Activated naive CD4-positive, alpha-beta T cell treated with Interleukin-2 at 50 U/mL for 16 hours (primary cell): ENCODE measurements at regions not wholly inside any gene's neighbourhood (a gene's known extent, or its start where the extent isn't known, plus 50 kb on each side); places are given as distances from the start of the nearest gene placed in this dataset.

Experiments used
- DNase-seq: peaks from one replicate; pipeline ENCODE4 v3.0.0-alpha.2; 2020

DNA sequence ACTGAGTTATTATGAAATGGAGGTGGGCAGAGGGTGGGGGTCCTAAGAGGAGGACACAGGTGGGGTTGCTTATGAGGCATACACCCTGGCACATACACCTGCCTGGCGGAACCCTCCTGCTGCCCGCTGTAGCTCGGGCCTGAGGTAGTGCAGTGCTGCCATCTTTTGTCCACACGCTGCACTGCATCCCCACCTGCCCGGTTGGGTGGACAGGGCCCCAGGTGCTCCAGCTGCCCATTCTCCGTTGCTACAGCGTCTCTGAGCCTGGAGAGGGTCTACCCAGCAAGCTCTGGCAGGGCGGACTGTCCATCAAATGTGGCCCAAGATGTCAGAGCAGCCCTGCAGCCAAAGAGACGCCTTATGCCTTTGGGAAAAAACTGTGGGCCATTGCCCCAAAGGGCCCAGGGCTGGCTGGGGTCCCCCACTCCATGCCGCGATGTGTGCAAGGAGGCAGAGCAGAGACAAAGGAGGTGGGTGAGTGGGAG is 131.2 kb downstream of the BUD13 start:
- DNase-seq: no peak

DNA sequence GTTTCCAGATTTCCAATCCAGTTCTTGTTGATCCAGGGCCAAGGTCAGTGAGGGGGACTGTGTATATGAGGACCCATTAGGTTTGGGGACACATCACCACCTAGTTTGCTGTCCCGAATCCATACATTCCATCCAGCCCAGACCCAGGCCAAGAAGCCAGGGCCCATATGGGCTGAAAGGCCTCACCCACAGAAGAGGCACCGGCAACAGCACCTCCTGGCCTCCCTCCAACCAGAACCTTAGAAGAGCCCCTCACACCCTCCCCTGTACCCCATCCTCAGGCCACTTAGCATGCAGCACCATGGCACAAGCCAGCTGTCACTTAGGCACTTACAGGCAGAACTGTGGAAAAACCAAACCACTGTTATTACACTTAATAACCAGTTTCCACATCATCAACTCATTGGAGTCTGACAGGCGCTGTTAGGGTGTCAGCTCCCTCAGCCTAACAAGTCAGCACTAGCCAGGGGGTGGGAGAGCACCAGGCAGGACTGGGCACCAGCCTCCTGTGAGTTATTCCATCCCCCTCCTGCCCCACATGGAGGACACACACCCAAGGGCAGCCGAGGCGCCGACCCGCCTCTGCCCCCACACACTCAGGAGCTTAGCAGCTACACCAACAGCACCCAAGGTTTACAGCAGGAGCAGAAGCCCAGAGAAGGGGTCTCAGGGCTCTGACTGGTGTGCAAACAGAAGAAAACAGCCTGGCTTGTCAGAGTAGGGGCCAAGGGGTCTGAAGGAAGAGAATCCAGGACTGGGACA is 132.0 kb downstream of the BUD13 start:
- DNase-seq: no peak

DNA sequence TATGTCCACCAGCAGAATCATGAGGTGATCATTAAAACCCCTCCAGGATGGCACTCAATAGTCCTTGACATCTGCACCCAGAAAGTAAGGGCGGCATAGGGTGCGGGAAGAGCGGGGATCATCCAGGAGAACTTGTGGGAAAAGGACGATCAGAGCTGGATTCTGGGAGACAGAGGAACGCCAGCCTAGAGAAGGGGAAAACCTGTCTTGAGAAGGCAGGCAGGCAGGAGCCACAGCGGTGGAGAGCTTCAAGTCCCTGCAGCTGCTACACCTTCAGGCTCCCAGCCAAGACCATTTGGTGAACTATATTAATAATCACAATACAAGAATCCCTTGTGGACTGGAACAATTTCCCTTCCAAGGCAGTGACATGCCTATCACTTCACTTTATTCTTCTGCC is 134.3 kb downstream of the BUD13 start:
- no peak for DNase-seq

DNA sequence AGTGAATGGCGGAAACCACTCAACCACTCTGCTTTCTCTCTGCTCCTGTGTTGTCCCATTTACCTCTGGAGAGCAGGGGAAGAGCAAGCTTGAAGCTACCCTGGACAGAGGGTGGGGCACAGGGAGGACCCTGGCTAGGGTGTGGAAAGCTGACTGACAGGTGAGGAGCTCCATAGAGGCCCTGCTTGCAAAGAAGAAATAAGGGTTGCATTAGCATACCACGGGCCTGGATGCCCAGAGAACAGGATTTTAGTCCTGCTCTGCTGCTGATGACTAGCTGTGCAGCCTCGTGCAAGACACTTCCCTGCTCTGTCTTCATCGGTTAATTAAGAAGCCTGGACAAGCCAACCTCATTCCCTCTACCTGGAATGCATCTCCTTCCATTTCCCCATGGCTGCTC is 135.0 kb downstream of the BUD13 start:
- DNase-seq: no peak

DNA sequence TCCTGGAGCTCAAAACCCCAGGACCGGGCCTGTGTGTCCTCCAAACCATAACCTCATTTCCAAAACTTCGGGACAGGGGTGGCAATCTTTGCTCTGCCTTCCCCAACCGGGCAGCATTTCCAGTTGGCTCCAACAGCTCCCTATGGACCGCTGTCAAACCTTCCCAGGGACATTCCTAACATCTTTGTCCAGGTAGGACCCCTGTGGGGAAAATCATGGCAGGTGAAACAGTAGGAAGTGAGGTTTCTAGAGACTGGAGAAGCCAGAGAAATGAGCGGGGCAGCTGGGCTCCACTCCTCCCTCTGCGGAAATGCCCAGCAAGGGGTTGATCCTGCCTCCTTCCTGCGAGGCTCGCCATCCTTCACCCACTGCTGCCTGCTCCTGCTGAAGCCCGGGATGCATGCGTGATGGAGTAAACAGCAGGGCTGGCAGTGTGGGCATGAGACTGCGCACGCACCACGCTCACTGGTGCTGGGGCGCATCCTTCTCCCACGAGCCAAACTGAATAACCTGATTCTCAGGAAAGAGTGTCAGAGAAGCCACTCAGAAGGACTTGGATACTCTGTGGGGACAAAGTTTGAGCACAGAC is 136.4 kb downstream of the BUD13 start:
- DNase-seq: no peak

DNA sequence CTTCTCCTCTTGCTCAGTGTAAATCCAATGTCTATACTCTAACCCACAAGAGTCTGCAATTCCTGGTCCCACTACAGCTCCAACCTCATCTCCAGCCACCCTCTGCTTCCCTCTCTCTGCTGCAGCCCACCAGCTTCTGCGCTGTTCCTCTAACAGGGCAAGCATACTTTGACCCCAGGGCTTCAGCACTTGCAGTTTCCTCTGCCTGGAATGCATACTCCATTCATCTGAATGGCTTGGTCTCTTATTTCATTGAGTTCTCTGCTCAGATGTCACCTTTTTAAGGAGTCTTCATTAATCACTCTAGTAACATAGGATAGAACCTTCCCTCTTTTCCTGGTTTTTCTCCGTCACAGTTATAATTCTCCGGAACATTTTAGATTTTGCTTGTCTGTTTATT is 141.6 kb downstream of the BUD13 start:
- DNase-seq: no peak

DNA sequence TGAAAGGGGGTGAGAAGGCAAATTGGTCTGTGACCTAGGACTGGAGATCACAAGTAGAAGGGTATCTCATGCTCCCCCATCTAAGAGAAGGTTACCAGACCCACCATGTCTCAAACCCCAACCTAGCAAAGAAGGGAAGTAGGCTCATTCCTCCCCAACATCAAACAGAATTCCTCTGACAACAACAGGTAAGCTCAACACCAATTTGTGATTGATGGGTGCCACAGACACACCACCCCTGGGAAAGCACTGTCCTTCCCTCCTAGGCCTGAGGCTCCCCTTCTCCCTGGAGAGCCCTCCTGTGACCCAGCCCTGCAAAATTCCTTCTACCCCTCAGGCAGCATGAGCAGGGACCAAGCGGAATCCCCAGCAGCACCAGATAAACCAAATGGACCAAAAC is 154.3 kb downstream of the BUD13 start:
- DNase-seq: no peak

DNA sequence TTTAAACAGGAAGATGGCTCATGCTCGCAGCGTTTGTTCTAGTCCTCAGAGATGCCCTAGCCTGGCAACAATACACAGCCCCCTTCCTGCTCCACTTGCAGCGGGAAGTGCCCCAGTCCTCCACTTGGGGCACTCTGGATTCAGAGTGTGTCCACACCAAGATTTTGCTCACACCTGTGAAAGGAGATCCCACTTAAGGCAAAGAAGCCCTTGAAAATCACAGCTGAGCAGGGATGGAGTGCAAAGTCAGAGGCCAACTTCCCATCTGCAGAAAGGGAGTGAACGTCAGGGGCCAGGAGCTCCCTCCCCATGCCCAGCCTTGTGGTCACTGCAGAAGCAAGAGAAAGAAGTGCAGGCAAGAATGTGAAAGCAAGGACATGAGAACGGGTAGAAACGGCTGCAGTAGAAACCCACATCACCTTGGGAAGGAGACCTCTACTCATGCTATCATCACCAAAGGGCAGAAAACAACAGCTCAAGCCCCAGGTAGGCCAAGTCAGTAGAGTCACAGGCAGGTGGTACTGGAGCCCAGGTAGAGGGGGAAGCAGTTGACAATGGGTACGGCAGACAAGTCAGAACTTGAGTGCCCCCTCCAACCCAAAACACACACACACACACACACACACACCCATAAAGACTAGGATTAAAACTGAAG is 157.4 kb downstream of the BUD13 start:
- DNase-seq: no peak

DNA sequence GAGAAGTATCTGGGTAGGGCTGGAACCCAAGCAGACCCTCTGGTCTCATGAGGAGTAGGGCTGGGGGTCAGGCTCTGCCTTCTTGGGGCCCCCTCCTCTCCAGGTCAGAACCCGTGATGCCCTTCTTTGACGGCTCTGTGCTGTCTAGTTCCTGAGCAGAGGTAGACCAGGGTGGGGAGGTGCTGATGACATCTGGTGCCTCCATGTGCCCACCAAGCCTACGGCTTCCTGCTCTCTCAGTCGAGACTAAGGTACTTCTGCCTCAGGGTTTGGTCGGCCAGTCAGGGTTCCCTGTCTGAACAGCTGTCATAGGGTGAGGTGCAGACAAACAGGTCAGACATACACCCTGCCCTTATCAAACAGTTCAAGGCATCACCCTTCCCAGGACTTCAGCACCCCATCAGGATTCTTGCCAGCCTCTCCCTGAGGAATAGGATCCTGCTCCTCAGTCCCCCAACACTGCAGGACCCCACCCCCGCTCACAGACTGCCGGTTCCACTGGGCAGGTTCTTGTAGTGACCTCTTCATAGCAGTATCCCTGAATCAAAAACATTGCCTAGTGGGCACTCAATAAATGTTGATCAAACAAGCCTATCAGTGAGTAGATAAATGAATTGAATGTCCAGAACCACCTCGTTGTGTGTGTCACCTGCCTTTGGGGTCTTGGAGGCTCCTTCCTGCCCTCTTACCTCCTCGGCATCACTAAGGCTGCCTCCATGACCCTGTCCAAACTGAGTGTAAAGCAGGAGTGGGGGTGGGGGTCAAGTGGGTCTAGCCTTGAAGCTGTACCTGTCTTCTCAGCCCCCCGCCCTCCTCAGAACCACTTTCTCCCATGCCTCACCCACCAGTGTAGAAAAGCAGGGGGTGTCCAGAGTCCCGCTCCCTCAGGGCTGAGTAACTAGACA is 158.2 kb downstream of the BUD13 start:
- no peak for DNase-seq

DNA sequence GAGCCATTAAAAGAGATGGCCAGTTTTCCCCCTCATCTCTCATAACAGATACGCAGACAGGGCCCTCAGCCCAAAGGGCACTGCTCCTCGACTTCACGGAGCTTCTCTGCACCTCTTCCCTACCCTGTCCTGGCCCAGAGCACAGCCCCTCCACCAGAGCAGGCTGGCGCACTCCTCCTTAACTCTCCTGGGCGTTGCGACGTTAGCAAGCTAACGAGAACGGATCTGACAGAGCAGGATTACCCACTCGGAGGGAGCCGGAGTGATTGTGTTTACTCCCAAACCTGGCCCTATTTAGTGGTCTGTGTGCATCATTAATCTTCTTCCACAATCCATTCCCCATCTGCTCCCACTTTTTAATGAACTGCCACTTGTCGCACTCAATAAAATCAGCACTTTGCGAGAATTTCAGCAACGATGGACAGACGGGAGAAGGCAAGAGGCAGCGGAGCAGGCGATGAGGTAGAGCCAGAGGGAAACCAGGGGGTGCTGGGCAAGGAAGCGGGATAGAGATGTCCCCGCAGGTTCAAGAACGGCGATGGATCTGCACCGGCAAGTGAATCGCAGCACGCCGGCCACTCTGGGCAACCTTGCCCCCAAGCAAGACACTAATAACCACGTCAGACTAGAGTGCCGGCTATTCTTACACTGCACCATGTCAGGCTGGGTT is 159.4 kb downstream of the BUD13 start:
- no peak for DNase-seq

DNA sequence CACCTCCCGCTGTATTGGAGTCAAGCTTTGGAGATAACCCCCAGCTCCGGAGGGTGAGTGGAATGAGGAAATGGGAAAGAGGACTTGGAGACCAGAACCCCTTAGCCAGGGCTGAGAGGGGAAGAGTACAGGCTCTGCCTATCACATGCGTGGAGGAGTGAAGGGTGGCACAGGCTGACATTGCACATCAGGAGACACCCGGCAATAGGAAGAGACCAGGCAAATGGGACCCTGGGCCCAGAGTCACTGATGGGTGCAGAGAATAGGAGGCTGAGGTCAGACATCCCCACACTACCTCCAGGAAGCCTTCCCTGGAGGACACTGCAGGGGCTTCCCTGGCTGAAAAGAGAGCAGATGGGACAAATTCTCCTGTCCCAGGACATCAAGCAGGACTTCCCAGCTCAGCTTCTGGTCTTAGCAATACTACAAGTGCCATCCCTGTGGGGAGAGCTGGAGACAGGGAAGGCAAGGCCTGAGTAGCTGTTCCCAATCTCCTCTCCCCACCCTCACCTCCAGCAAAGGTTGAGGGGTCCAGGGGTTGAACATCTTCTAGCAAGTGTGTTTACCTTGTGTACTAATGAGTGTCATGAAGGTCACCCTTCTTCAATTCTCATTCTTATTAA is 160.7 kb downstream of the BUD13 start:
- no peak for DNase-seq

DNA sequence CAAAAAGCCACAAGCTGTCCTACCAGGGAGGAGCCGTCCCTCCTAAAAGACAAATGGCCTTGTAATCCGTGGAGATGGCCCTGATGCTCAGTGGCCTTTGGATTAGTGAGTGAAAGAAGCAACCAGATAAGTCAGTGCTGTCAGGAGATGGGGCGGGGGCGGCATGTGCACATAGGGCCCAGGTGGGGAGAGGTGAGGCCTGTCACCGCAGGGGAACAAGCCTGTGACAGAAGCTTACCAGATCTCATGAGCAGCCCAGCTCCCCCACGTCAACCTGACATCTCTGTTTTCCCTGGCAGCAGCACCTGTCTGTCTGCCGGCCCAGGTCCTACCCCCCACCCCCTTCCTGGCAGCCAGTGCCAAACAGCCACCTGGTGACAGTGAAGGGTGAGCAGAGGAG is 162.6 kb downstream of the BUD13 start:
- DNase-seq: no peak

DNA sequence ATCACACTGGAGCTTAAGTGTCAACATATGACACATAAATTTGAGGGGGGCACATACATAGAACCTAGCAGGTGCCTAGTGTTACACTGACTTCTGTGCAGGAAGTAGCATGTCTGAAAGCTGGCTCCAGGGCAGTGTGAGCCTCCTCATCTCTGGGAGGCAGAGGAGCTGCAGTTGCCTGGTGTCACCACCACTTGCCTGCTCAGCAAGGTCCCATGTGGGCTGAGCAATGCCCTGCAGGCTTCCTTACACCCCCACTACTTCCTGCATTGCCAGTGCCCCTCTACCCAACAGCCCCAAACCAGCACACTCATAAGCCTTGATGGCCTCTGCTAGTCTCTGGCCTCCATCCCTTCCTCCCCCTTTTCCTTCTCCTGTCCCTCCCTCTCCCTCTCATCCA is 165.8 kb downstream of the BUD13 start:
- no peak for DNase-seq

DNA sequence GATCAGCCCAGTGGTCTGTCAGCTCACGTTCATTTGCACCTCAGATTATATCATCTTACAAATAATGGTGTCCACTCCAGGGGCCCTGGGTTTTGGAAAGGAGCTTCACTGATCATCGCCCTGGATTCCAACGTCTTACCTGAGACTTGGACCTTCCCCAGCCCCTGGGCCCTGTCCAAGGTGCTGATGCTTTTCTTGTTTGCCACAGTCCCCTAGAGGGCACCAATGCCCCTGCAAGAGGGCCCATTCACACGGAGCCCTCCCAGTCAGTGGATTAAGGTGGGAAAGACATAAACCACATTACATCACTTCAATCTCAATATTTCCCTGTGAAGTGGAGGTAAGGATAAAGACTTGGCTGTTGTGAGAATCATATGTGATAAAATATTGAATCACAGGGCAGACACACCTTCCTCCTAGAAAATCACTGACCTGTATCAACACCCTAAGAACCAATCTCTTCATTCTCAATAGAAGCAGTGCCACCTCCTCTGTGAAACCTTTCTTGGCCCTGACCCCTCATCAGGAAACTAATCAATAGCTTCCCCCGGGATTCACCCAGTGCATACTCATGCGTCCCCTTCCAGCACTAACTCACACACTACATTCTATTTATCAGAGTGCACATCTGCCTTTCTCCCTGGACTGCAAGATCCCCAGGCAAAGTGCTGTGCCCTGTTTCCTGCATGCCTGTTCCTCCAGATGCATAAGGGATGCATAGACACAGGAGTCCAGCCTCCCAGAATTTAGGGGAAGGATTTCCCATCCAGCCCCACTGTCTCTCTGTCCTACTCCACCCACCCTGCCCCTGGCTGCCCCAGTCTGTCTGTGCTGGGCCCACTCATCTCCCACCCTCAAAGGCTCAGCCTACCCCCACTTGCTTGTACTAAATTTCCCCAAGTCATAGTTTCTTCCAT is 167.0 kb downstream of the BUD13 start:
- DNase-seq: no peak

DNA sequence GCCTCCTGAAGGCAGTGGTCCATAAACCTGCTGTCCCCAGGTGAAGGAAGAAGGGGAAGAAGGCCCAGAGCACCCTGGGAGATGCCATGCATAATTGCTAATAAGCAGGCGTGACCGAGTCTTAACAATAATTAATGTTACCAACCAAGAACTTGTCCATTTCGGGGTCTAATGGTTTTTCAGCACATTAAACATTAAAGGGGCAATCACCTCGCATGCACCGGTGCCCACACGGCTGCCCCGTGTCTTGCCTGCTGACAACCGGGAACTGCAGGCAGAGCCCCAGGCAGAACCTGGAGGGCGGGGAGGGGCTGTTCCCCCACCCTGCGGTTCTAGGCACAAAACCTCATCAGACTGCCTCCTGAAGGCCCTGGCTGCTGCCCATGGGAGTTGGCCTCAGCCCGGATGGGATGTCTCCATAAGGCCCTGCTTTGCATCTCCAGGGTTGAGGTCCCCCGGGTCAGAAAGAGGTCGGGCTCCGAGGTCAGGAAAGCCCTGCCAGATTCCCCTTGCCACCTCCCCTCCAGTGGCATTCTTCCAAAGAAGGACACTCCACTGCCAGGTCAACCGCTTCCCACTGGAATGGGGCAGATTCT is 169.0 kb downstream of the BUD13 start:
- no peak for DNase-seq

DNA sequence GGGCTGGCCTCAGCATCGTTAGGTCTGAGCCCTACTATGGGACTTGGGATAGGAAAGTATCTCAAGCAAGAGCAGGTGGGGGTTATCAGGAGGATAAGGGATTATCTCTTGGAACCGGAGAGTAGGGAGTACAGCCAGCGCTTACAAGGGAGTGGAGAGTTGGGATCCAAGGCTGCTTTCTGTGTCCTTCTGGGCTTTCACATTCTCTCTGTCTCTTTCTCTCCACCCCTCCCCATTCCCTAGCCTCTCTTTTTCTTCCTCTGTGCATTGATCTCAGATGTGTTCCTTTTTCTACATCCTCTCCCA is 170.2 kb downstream of the BUD13 start:
- no peak for DNase-seq

DNA sequence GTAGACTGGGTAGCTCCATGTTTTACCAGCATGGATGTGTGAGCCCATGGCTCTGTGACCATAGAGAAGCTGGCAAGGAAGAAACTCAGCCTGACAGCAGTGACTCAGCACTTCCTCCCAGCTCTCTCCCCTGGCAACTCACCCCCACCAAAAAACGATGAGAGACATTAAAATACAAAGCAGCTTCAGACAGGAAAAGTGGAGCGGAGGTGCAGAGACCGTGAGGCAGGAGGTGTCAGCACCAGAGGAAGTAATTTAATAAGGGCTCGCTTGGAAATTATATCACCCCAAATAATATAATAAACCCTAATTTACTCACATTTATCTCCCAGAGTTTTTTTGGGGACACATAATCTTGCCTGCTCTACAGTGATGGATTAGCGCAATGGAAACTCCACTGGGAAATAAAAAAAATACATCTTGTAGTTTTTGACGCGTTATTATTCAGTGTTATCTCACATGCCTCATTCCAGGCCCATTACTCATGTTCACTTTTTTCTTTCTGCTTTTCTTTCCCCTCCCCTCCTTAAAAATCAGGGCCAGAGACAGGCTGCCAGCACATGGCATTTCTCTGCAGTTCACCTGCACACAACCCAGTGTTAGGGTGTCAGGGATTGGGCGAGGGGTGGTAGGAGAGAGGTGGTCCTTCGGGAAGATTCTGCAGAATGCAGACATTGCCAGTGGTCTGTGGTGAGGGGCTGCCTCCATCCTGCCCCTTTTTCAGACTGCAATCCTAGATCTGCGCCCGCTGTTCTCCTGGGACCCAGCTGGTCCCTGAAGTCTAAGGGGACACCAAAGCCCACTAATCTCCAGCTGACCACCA is 170.8 kb downstream of the BUD13 start:
- no peak for DNase-seq

DNA sequence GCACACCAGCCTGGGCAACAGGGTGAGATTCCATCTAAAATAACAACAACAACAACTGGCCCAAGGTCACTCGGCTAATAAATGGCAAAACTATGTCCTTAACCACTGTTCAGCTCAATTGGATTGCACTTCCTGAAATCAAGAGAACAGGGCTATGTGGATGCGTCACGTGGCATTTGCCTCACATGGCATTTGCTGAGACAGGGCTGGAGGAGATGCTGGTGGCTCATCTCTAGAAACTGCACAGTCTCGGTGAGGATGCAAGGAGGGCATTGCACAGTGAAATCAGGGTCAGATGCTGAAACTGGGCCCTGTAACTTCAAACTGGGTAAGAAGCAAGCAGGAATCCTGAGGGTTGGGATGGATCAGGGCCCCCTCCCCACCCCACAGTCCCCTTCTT is 171.9 kb downstream of the BUD13 start:
- no peak for DNase-seq

DNA sequence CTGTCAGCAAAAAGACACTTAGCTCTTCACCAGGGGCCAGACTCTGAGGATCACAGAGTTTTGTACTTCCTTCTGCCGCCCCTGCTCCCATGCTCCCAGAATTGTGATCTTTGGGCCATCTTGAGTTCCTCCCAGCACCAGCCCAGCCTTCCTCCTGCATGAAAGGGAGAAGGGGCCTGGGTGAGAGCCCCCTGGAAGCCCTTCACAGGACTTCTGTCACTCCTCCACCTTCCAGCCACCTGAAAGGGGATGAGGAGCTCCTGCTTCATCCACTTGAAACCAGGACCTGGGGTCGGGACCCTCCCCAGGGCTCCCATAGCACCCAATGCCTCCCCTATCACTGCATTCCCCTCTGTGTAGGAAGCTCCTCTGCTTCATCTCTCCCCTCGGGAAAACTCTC is 174.2 kb downstream of the BUD13 start:
- DNase-seq: no peak

DNA sequence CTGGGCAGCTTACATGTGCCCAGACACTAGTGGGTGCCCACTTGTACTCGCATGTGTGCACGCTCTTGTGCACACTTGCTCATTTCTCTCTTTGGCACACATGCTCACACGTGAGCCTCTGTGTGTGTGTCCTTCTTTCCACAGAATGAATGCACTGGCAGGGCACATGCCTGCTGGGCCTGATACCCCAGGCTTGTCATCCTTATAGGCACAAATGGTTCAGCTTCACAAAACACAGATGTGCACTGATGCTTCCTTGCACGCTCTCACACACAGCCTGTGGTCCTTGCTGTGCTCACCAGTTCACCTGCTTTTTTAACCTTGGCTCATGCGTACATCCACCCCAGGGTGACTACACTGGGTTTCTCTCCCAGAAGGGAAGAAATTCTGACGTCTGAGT is 174.8 kb downstream of the BUD13 start:
- DNase-seq: no peak
